ENCODE measurements at regions not wholly inside any gene's neighbourhood (a gene's known extent, or its start where the extent isn't known, plus 50 kb on each side); places are given as distances from the start of the nearest gene placed in this dataset.

DNA sequence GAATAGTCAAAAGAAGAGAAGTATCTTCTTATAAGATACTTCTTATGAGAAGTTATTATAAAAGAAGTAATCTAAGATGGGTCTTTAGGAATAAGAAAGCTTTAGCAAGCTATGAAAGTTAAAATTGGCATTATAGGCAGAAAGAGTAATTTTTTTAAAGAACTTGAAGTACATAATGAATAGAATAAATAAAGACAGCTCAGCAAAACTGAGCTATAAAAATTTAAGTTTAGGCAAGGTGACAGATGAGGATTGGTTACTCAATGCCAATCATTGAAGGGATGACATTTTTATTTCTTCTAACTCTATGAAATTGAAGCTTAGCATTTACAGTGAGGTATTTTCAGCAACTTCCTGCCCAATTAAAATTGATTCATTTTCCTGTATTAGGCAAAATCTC, 966.8 kb downstream of the BRINP3 start:
- TF ChIP-seq RAD21 (IDR thresholded peaks at IDR 0.05; ENCODE audit: low read depth) (no peak), TCF12 (IDR thresholded peaks at IDR 0.05; ENCODE audit: low read depth) (no peak), YY1 (IDR thresholded peaks at IDR 0.05; ENCODE audit: low read depth) (no peak), CEBPB (IDR thresholded peaks at IDR 0.05) (no peak), TAF1 (IDR thresholded peaks at IDR 0.05; ENCODE audit: low read depth) (no peak), EGR1 (IDR thresholded peaks at IDR 0.05) (no peak), EP300 (IDR thresholded peaks at IDR 0.05; ENCODE audit: borderline replicate concordance) (no peak), ZBTB7A (IDR thresholded peaks at IDR 0.05; ENCODE audit: low read depth) (no peak), TEAD4 (IDR thresholded peaks at IDR 0.05) (no peak)
- TF ChIP-seq, protein P1, sequence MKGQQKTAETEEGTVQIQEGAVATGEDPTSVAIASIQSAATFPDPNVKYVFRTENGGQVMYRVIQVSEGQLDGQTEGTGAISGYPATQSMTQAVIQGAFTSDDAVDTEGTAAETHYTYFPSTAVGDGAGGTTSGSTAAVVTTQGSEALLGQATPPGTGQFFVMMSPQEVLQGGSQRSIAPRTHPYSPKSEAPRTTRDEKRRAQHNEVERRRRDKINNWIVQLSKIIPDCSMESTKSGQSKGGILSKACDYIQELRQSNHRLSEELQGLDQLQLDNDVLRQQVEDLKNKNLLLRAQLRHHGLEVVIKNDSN (IDR thresholded peaks at IDR 0.05) = no peak
- TF ChIP-seq, protein P2, sequence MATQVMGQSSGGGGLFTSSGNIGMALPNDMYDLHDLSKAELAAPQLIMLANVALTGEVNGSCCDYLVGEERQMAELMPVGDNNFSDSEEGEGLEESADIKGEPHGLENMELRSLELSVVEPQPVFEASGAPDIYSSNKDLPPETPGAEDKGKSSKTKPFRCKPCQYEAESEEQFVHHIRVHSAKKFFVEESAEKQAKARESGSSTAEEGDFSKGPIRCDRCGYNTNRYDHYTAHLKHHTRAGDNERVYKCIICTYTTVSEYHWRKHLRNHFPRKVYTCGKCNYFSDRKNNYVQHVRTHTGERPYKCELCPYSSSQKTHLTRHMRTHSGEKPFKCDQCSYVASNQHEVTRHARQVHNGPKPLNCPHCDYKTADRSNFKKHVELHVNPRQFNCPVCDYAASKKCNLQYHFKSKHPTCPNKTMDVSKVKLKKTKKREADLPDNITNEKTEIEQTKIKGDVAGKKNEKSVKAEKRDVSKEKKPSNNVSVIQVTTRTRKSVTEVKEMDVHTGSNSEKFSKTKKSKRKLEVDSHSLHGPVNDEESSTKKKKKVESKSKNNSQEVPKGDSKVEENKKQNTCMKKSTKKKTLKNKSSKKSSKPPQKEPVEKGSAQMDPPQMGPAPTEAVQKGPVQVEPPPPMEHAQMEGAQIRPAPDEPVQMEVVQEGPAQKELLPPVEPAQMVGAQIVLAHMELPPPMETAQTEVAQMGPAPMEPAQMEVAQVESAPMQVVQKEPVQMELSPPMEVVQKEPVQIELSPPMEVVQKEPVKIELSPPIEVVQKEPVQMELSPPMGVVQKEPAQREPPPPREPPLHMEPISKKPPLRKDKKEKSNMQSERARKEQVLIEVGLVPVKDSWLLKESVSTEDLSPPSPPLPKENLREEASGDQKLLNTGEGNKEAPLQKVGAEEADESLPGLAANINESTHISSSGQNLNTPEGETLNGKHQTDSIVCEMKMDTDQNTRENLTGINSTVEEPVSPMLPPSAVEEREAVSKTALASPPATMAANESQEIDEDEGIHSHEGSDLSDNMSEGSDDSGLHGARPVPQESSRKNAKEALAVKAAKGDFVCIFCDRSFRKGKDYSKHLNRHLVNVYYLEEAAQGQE (IDR thresholded peaks at IDR 0.05; ENCODE audit: low read depth) = no peak
